HepG2 (cell line): ENCODE measurements at regions not wholly inside any gene's neighbourhood (a gene's known extent, or its start where the extent isn't known, plus 50 kb on each side); places are given as distances from the start of the nearest gene placed in this dataset.

Source experiments
- ATAC-seq: fragments of 200-7000 bp; cut with Tn5 transposase; 3 replicates; pipeline ENCODE4 v1.9.1; 2020; ENCODE audit warnings: mild to moderate bottlenecking, moderate library complexity
- BruUV-seq: library from RNA; stranded (reverse); fragments of 400-500 nt; replicated peaks from 2 replicates; lab custom pipeline; 2021; lab: Mats Ljungman, UMichigan
- CTCF ChIA-PET: fragments of 300-600 bp; formaldehyde crosslinking; extraction: SDS; loops from one replicate; lab custom pipeline; 2021; ENCODE audit warnings: low total read pairs, inconsistent platforms, low intra/inter-chr PET ratio; lab: Yijun Ruan, JAX
- POLR2A ChIA-PET: fragments of 350-600 bp; sonication (Branson Sonifier 250); formaldehyde crosslinking; loops from one replicate; lab custom pipeline; 2020; ENCODE audit warnings: antibody characterized with exemption, inconsistent platforms; lab: Yijun Ruan, JAX
- DNase-seq: peaks from one replicate; pipeline ENCODE4 v3.0.0-alpha.2; 2015; ENCODE audit warnings: low spot score
- FAIRE-seq: peaks from 3 replicates; lab custom pipeline; 2011; peaks lifted over from hg19 to GRCh38; lab: Jason Lieb, UNC
- H2AFZ ChIP-seq: one replicate; pipeline ENCODE4 v1.6.1; 2011; ENCODE audit warnings: low read length, inconsistent platforms
- H3K27ac ChIP-seq: fragments of 300-600 bp; 3 replicates; pipeline ENCODE4 v1.8.0; 2011; ENCODE audit warnings: mixed run types, mild to moderate bottlenecking, mixed read lengths, low read length, inconsistent platforms; ENCODE audit not compliant: insufficient read depth; ENCODE audit errors: extremely low read length
- H3K27me3 ChIP-seq, 2 experiments: fragments of 200-600 bp in 1 of 2; 2 replicates in 1 of 2; 3 replicates in 1 of 2; pipeline versions ENCODE4 v1.6.0 to v1.8.0; 2011; ENCODE audit warnings: low read length in 2 of 2, mild to moderate bottlenecking in 2 of 2, moderate library complexity in 2 of 2, inconsistent platforms in 1 of 2; ENCODE audit not compliant: insufficient read depth in 2 of 2, control insufficient read depth in 1 of 2
- H3K36me3 ChIP-seq, 2 experiments: fragments of 200-600 bp in 1 of 2; replicated peaks in 1 of 2; 2 replicates in 1 of 2; 3 replicates in 1 of 2; pipeline versions ENCODE4 v1.5.1 to v1.8.0; 2011; ENCODE audit warnings: low read length in 2 of 2, inconsistent platforms in 1 of 2; ENCODE audit not compliant: insufficient read depth in 2 of 2, control insufficient read depth in 1 of 2
- H3K4me1 ChIP-seq: 2 replicates; pipeline ENCODE4 v1.5.1; 2012; ENCODE audit warnings: low read length, inconsistent platforms; ENCODE audit not compliant: insufficient read depth
- H3K4me2 ChIP-seq: 2 replicates; pipeline ENCODE4 v1.6.0; 2011; ENCODE audit warnings: low read depth, low read length, inconsistent platforms
- H3K4me3 ChIP-seq, 3 experiments: fragments of 200-600 bp in 1 of 3; sonication (generic), shearing (Covaris generic) in 1 of 3; replicated peaks in 1 of 3; 2 replicates each; pipeline ENCODE4 v1.5.1; 2011 to 2016; ENCODE audit warnings: low read length in 3 of 3, inconsistent platforms in 2 of 3, low read depth in 2 of 3, mild to moderate bottlenecking in 2 of 3, control low read depth in 1 of 3, mixed read lengths in 1 of 3; ENCODE audit not compliant: insufficient read depth in 1 of 3
- H3K79me2 ChIP-seq: one replicate; pipeline ENCODE4 v1.6.1; 2011; ENCODE audit warnings: low read length, inconsistent platforms; ENCODE audit not compliant: insufficient read depth
- H3K9ac ChIP-seq: 2 replicates; pipeline ENCODE4 v1.6.0; 2011; ENCODE audit warnings: mild to moderate bottlenecking, low read depth, low read length, inconsistent platforms; ENCODE audit not compliant: insufficient read depth
- H3K9me3 ChIP-seq: 2 replicates; pipeline ENCODE4 v1.5.1; 2012; ENCODE audit warnings: mild to moderate bottlenecking, low read length
- H4K20me1 ChIP-seq: 2 replicates; pipeline ENCODE4 v1.6.0; 2011; ENCODE audit warnings: inconsistent platforms, mild to moderate bottlenecking, low read length, moderate library complexity; ENCODE audit not compliant: insufficient read depth
- POLR2AphosphoS2 ChIP-seq: IDR thresholded peaks from 2 replicates; pipeline ENCODE4 v1.6.1; 2011; ENCODE audit warnings: low read depth, low read length, improper control_type of control experiment
- POLR2AphosphoS5 ChIP-seq: IDR thresholded peaks from 2 replicates; pipeline ENCODE4 v1.6.1; 2012; ENCODE audit warnings: low read depth, low read length
- POLR2G ChIP-seq: fragments of 200-400 bp; formaldehyde crosslinking; IDR thresholded peaks from 2 replicates; pipeline ENCODE4 v1.6.1; 2018; ENCODE audit warnings: mild to moderate bottlenecking, low read depth, low read length, moderate library complexity
- ZFP82 ChIP-seq: sonication (generic); formaldehyde crosslinking; IDR thresholded peaks from 2 replicates; pipeline ENCODE4 v1.5.1; 2020; ENCODE audit warnings: mild to moderate bottlenecking, missing genetic modification reagents, borderline replicate concordance
- ZNF891 ChIP-seq: sonication (generic); formaldehyde crosslinking; IDR thresholded peaks from 2 replicates; pipeline ENCODE4 v1.5.0; 2020; ENCODE audit warnings: mild to moderate bottlenecking, missing genetic modification reagents
- WGBS: methylation state at CpG from one replicate; pipeline ENCODE4 v1.1.6; 2017; ENCODE audit warnings: low lambda C conversion rate; 5-methylcytosine and 5-hydroxymethylcytosine counted together
- in situ Hi-C: cut with HindIII; loops from 2 replicates; pipeline ENCODE4 v1.10.0; 2017; ENCODE audit warnings: low pct_unique_long_range_greater_than_20kb; ENCODE audit not compliant: extremely low pct_ligation_motif_present
- intact Hi-C: fragments of 100-400 bp; cut with micrococcal nuclease; formaldehyde crosslinking; loops from one replicate; pipeline ENCODE4 v1.10.0; 2022; ENCODE audit not compliant: unreplicated experiment
- TF ChIP-seq, protein P1 (sequence below): IDR thresholded peaks from 2 replicates; pipeline ENCODE4 v1.4.0; 2020; ENCODE audit warnings: mild to moderate bottlenecking, missing genetic modification reagents
- TF ChIP-seq, protein P2 (sequence below): sonication (generic); formaldehyde crosslinking; IDR thresholded peaks from 2 replicates; pipeline ENCODE4 v1.8.0; 2022; ENCODE audit warnings: mild to moderate bottlenecking, missing genetic modification reagents

DNA sequence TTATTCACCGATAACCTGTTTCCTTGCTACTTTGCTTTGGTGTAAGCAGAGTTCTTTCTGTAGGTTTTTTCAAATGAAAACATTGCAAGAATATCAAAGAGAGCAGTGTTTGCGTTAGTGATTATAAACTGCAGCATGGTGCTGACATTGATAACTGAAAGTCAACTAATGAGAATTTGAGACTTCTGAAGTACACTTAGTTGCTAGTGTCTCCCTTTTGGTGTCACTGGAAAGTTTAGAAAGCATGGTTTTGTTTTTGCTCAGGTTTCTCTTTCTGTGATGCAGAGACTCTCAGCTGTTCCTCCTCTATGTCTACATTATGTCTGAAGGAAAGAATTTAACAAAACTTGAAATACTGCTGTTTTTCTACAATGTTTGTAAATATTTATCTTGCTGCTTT, 80.2 kb upstream of the ZNF169 start (continued):
- TF ChIP-seq, protein P1, sequence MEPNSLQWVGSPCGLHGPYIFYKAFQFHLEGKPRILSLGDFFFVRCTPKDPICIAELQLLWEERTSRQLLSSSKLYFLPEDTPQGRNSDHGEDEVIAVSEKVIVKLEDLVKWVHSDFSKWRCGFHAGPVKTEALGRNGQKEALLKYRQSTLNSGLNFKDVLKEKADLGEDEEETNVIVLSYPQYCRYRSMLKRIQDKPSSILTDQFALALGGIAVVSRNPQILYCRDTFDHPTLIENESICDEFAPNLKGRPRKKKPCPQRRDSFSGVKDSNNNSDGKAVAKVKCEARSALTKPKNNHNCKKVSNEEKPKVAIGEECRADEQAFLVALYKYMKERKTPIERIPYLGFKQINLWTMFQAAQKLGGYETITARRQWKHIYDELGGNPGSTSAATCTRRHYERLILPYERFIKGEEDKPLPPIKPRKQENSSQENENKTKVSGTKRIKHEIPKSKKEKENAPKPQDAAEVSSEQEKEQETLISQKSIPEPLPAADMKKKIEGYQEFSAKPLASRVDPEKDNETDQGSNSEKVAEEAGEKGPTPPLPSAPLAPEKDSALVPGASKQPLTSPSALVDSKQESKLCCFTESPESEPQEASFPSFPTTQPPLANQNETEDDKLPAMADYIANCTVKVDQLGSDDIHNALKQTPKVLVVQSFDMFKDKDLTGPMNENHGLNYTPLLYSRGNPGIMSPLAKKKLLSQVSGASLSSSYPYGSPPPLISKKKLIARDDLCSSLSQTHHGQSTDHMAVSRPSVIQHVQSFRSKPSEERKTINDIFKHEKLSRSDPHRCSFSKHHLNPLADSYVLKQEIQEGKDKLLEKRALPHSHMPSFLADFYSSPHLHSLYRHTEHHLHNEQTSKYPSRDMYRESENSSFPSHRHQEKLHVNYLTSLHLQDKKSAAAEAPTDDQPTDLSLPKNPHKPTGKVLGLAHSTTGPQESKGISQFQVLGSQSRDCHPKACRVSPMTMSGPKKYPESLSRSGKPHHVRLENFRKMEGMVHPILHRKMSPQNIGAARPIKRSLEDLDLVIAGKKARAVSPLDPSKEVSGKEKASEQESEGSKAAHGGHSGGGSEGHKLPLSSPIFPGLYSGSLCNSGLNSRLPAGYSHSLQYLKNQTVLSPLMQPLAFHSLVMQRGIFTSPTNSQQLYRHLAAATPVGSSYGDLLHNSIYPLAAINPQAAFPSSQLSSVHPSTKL, result peak; percentile 57
- TF ChIP-seq ZNF891 (CRISPR knock-in tag) (no peak), ZFP82 (CRISPR knock-in tag) (no peak)
- TF ChIP-seq, protein P2, sequence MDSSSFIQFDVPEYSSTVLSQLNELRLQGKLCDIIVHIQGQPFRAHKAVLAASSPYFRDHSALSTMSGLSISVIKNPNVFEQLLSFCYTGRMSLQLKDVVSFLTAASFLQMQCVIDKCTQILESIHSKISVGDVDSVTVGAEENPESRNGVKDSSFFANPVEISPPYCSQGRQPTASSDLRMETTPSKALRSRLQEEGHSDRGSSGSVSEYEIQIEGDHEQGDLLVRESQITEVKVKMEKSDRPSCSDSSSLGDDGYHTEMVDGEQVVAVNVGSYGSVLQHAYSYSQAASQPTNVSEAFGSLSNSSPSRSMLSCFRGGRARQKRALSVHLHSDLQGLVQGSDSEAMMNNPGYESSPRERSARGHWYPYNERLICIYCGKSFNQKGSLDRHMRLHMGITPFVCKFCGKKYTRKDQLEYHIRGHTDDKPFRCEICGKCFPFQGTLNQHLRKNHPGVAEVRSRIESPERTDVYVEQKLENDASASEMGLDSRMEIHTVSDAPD (CRISPR knock-in tag), result no peak
- TF ChIP-seq, all 625 proteins: peak for 14

DNA sequence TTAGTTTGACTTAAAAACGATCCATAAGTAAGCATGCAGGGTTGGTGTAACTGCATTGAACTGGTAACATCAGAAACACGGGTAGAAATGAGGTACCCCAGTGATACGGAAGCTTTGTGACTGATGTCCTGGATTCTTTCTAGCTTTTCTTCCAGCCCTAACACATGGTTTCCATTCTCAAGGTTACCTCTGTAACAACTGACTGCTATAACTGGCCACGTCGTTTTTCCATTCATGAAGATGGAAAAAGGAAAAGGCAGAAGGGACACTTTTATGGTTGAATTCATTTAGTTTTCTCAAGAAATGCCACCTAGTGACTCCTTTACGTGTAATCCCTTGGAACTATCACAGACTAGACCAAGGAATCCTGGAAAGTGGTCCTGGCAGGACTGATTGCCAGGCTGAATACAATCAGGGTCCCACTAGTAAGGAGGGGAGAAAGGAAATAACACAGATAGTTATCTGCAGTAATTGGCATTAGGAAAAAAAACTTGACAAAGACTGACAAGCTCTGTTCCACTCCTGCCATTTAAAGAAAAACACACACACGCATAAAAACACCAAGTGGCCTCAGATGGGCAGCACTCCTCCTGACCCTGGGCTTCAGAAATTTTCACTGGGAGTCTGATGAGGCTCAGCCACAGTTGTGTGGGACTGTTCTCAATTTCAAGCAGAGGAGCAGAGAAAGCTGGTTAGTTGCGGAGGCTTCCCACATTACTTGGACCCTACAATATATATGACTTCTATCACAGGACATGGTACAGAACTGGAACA, 77.5 kb upstream of the ZNF169 start:
- peaks cover 16% of the 10 kb centered on the region for H3K79me2 ChIP-seq
- in situ Hi-C loops, result no loop called here
- FAIRE-seq (no peak), ATAC-seq (peak; percentile 23), DNase-seq (no peak)
- no peak overlapping the region for H3K9ac ChIP-seq
- H3K27ac ChIP-seq, result no peak overlapping the region
- intact Hi-C loops, result no loop called here
- no peaks in the 10 kb centered on the region for H3K27me3 ChIP-seq
- no peak overlapping the region for H2AFZ ChIP-seq
- H4K20me1 ChIP-seq, result peaks cover 39% of the 10 kb centered on the region
- BruUV-seq, result no TSS peak
- CTCF ChIA-PET, result no interaction called here
- POLR2A ChIA-PET, result interaction anchor here (1.2 kb wide), 1 partner anchor 16 kb away, joined by 4 read pairs; no protein-coding TSS in a partner anchor
- TF ChIP-seq POLR2G (peak; percentile 58), POLR2AphosphoS2 (peak; percentile 69; the same call in 1 of the 2 replicates), POLR2AphosphoS5 (no peak; the same call in 1 of the 2 replicates)
- WGBS, result 88% methylated on average over 8 of the region's 8 CpGs
- H3K4me3 ChIP-seq, result no peak overlapping the region
- H3K4me1 ChIP-seq, result peaks cover 34% of the 10 kb centered on the region
- no peaks in the 10 kb centered on the region for H3K9me3 ChIP-seq
- peaks cover 0 to 2% of the 10 kb centered on the region in 2 experiments; a peak in 4 of 5 replicates for H3K36me3 ChIP-seq
- no peak overlapping the region for H3K4me2 ChIP-seq
